Omental fat pad (tissue), 3 donors: ENCODE measurements at regions not wholly inside any gene's neighbourhood (a gene's known extent, or its start where the extent isn't known, plus 50 kb on each side); places are given as distances from the start of the nearest gene placed in this dataset.

Experiments
- ATAC-seq: fragments of 150-250 bp; one replicate; pipeline ENCODE4 v1.9.1; 2016; ENCODE audit warnings: mild to moderate bottlenecking, moderate library complexity; ENCODE audit not compliant: low FRiP score
- DNase-seq: peaks from one replicate; pipeline ENCODE4 v3.0.0-alpha.2; 2019; ENCODE audit warnings: low spot score
- CTCF ChIP-seq, 3 donors: fragments of 450-650 bp; IDR thresholded peaks; one replicate each; pipeline ENCODE4 v1.5.1; 2016 to 2017; ENCODE audit warnings: antibody characterized with exemption in 3 of 3, mild to moderate bottlenecking in 3 of 3, moderate library complexity in 2 of 3

GRCh38 chr6:9431945-9432344 lies 982.9 kb downstream of the TFAP2A start:
- DNase-seq (no peak), ATAC-seq (no peak)
- no peak for TF ChIP-seq CTCF (IDR thresholded peaks at IDR 0.05)

- ATAC-seq (no peak), DNase-seq (no peak)
- TF ChIP-seq CTCF (IDR thresholded peaks at IDR 0.05), result no peak
Observed at GRCh38 chr6:9428421-9429172, 986.3 kb downstream of the TFAP2A start.

GRCh38 chr6:9422138-9422537 lies 986.8 kb upstream of the SLC35B3 start:
- no peak for ATAC-seq
- no peak for TF ChIP-seq CTCF (IDR thresholded peaks at IDR 0.05)
- no peak for DNase-seq

GRCh38 chr6:9420316-9421015 lies 985.1 kb upstream of the SLC35B3 start:
- no peak for DNase-seq
- no peak for TF ChIP-seq CTCF (IDR thresholded peaks at IDR 0.05)
- ATAC-seq, result no peak

GRCh38 chr6:9417400-9417799 lies 982.1 kb upstream of the SLC35B3 start:
- ATAC-seq (no peak), DNase-seq (no peak)
- TF ChIP-seq CTCF (IDR thresholded peaks at IDR 0.05), result no peak

- DNase-seq, result no peak
- no peak for TF ChIP-seq CTCF (IDR thresholded peaks at IDR 0.05)
- no peak for ATAC-seq
Observed at GRCh38 chr6:9412951-9413559, 977.7 kb upstream of the SLC35B3 start.
